ENCODE measurements at regions not wholly inside any gene's neighbourhood (a gene's known extent, or its start where the extent isn't known, plus 50 kb on each side); places are given as distances from the start of the nearest gene placed in this dataset.

GRCh38 chr15:66895794-66896453 lies 169.5 kb upstream of the SMAD3 start (continued):
- no peak for TF ChIP-seq ZNF212 (CRISPR knock-in tag; IDR thresholded peaks at IDR 0.05)
- TF ChIP-seq HDAC2 (IDR thresholded peaks at IDR 0.05) = no peak
- no peak for TF ChIP-seq CGGBP1 (CRISPR knock-in tag; IDR thresholded peaks at IDR 0.05)
- TF ChIP-seq, protein P1, sequence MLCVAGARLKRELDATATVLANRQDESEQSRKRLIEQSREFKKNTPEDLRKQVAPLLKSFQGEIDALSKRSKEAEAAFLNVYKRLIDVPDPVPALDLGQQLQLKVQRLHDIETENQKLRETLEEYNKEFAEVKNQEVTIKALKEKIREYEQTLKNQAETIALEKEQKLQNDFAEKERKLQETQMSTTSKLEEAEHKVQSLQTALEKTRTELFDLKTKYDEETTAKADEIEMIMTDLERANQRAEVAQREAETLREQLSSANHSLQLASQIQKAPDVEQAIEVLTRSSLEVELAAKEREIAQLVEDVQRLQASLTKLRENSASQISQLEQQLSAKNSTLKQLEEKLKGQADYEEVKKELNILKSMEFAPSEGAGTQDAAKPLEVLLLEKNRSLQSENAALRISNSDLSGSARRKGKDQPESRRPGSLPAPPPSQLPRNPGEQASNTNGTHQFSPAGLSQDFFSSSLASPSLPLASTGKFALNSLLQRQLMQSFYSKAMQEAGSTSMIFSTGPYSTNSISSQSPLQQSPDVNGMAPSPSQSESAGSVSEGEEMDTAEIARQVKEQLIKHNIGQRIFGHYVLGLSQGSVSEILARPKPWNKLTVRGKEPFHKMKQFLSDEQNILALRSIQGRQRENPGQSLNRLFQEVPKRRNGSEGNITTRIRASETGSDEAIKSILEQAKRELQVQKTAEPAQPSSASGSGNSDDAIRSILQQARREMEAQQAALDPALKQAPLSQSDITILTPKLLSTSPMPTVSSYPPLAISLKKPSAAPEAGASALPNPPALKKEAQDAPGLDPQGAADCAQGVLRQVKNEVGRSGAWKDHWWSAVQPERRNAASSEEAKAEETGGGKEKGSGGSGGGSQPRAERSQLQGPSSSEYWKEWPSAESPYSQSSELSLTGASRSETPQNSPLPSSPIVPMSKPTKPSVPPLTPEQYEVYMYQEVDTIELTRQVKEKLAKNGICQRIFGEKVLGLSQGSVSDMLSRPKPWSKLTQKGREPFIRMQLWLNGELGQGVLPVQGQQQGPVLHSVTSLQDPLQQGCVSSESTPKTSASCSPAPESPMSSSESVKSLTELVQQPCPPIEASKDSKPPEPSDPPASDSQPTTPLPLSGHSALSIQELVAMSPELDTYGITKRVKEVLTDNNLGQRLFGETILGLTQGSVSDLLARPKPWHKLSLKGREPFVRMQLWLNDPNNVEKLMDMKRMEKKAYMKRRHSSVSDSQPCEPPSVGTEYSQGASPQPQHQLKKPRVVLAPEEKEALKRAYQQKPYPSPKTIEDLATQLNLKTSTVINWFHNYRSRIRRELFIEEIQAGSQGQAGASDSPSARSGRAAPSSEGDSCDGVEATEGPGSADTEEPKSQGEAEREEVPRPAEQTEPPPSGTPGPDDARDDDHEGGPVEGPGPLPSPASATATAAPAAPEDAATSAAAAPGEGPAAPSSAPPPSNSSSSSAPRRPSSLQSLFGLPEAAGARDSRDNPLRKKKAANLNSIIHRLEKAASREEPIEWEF (CRISPR knock-in tag; IDR thresholded peaks at IDR 0.05) = no peak
- no peak for TF ChIP-seq FIP1L1 (IDR thresholded peaks at IDR 0.05; ENCODE audit: low read depth, low read length, poor library complexity, severe bottlenecking)
- TF ChIP-seq, protein P2, sequence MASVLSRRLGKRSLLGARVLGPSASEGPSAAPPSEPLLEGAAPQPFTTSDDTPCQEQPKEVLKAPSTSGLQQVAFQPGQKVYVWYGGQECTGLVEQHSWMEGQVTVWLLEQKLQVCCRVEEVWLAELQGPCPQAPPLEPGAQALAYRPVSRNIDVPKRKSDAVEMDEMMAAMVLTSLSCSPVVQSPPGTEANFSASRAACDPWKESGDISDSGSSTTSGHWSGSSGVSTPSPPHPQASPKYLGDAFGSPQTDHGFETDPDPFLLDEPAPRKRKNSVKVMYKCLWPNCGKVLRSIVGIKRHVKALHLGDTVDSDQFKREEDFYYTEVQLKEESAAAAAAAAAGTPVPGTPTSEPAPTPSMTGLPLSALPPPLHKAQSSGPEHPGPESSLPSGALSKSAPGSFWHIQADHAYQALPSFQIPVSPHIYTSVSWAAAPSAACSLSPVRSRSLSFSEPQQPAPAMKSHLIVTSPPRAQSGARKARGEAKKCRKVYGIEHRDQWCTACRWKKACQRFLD (CRISPR knock-in tag; IDR thresholded peaks at IDR 0.05) = 0 out of 2 replicates have a peak, but pooled peaks have one; percentile 70
- no peak for TF ChIP-seq TCF3 (CRISPR knock-in tag; IDR thresholded peaks at IDR 0.05)
- TF ChIP-seq, protein P3, sequence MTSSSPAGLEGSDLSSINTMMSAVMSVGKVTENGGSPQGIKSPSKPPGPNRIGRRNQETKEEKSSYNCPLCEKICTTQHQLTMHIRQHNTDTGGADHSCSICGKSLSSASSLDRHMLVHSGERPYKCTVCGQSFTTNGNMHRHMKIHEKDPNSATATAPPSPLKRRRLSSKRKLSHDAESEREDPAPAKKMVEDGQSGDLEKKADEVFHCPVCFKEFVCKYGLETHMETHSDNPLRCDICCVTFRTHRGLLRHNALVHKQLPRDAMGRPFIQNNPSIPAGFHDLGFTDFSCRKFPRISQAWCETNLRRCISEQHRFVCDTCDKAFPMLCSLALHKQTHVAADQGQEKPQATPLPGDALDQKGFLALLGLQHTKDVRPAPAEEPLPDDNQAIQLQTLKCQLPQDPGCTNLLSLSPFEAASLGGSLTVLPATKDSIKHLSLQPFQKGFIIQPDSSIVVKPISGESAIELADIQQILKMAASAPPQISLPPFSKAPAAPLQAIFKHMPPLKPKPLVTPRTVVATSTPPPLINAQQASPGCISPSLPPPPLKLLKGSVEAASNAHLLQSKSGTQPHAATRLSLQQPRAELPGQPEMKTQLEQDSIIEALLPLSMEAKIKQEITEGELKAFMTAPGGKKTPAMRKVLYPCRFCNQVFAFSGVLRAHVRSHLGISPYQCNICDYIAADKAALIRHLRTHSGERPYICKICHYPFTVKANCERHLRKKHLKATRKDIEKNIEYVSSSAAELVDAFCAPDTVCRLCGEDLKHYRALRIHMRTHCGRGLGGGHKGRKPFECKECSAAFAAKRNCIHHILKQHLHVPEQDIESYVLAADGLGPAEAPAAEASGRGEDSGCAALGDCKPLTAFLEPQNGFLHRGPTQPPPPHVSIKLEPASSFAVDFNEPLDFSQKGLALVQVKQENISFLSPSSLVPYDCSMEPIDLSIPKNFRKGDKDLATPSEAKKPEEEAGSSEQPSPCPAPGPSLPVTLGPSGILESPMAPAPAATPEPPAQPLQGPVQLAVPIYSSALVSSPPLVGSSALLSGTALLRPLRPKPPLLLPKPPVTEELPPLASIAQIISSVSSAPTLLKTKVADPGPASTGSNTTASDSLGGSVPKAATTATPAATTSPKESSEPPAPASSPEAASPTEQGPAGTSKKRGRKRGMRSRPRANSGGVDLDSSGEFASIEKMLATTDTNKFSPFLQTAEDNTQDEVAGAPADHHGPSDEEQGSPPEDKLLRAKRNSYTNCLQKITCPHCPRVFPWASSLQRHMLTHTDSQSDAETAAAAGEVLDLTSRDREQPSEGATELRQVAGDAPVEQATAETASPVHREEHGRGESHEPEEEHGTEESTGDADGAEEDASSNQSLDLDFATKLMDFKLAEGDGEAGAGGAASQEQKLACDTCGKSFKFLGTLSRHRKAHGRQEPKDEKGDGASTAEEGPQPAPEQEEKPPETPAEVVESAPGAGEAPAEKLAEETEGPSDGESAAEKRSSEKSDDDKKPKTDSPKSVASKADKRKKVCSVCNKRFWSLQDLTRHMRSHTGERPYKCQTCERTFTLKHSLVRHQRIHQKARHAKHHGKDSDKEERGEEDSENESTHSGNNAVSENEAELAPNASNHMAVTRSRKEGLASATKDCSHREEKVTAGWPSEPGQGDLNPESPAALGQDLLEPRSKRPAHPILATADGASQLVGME (CRISPR knock-in tag; IDR thresholded peaks at IDR 0.05) = no peak
- TF ChIP-seq ZNF785 (CRISPR knock-in tag; IDR thresholded peaks at IDR 0.05) = no peak
- TF ChIP-seq FOXJ3 (CRISPR knock-in tag; IDR thresholded peaks at IDR 0.05) = no peak
- TF ChIP-seq ZNF507 (tag; conservative IDR thresholded peaks at IDR 0.05) = no peak
- TF ChIP-seq MAX (CRISPR knock-in tag; IDR thresholded peaks at IDR 0.05) = no peak
